DND-41 (cell line): ENCODE measurements at regions not wholly inside any gene's neighbourhood (a gene's known extent, or its start where the extent isn't known, plus 50 kb on each side); places are given as distances from the start of the nearest gene placed in this dataset.

Source experiments
- ATAC-seq: fragments of 200-7000 bp; cut with Tn5 transposase; 3 replicates; pipeline ENCODE4 v1.9.1; 2021; ENCODE audit warnings: low read depth; ENCODE audit not compliant: insufficient read depth
- DNase-seq: peaks from one replicate; pipeline ENCODE4 v3.0.0-alpha.2; 2020
- H2AFZ ChIP-seq: 2 replicates; pipeline ENCODE4 v1.6.0; 2012; ENCODE audit warnings: low read depth, low read length
- H3K27ac ChIP-seq: 2 replicates; pipeline ENCODE4 v1.5.1; 2012; ENCODE audit warnings: low read length, inconsistent platforms
- H3K27me3 ChIP-seq: fragments of 200-600 bp; sonication (generic); 2 replicates; pipeline ENCODE4 v1.6.0; 2012; ENCODE audit warnings: low read length, mild to moderate bottlenecking, inconsistent platforms; ENCODE audit not compliant: insufficient read depth, poor library complexity
- H3K36me3 ChIP-seq: 2 replicates; pipeline ENCODE4 v1.5.1; 2012; ENCODE audit warnings: low read length, inconsistent platforms; ENCODE audit not compliant: insufficient read depth
- H3K4me1 ChIP-seq: 2 replicates; pipeline ENCODE4 v1.5.1; 2012; ENCODE audit warnings: mild to moderate bottlenecking, low read length; ENCODE audit not compliant: insufficient read depth
- H3K4me2 ChIP-seq: 2 replicates; pipeline ENCODE4 v1.6.0; 2012; ENCODE audit warnings: mild to moderate bottlenecking, moderate library complexity, low read length, inconsistent platforms; ENCODE audit not compliant: insufficient read depth
- H3K4me3 ChIP-seq, 2 experiments: fragments of 200-600 bp in 1 of 2; shearing (Covaris generic) in 1 of 2; 2 replicates each; pipeline ENCODE4 v1.5.1; 2012 to 2016; ENCODE audit warnings: inconsistent platforms in 2 of 2, low read length in 2 of 2, mild to moderate bottlenecking in 2 of 2, low read depth in 1 of 2, moderate library complexity in 1 of 2
- H3K79me2 ChIP-seq: 2 replicates; pipeline ENCODE4 v1.6.0; 2012; ENCODE audit warnings: low read length, inconsistent platforms; ENCODE audit not compliant: insufficient read depth
- H3K9ac ChIP-seq: 2 replicates; pipeline ENCODE4 v1.6.0; 2012; ENCODE audit warnings: low read depth, mild to moderate bottlenecking, inconsistent platforms, low read length, moderate library complexity
- H3K9me3 ChIP-seq: 2 replicates; pipeline ENCODE4 v1.5.1; 2012; ENCODE audit warnings: low read length, moderate library complexity, mild to moderate bottlenecking, inconsistent platforms; ENCODE audit not compliant: insufficient read depth, severe bottlenecking
- H4K20me1 ChIP-seq: 2 replicates; pipeline ENCODE4 v1.6.0; 2012; ENCODE audit warnings: low read length; ENCODE audit not compliant: insufficient read depth
- CTCF ChIP-seq: IDR thresholded peaks from 2 replicates; pipeline ENCODE4 v1.5.1; 2012; ENCODE audit warnings: borderline replicate concordance, low read length, moderate library complexity, mild to moderate bottlenecking; ENCODE audit not compliant: poor library complexity, severe bottlenecking; ENCODE audit errors: extremely low read depth
- EZH2 ChIP-seq: IDR thresholded peaks from 3 replicates; pipeline ENCODE4 v1.6.1; 2012; ENCODE audit warnings: borderline replicate concordance, low read depth, mild to moderate bottlenecking, moderate library complexity, low read length, inconsistent platforms; ENCODE audit not compliant: severe bottlenecking

DNA sequence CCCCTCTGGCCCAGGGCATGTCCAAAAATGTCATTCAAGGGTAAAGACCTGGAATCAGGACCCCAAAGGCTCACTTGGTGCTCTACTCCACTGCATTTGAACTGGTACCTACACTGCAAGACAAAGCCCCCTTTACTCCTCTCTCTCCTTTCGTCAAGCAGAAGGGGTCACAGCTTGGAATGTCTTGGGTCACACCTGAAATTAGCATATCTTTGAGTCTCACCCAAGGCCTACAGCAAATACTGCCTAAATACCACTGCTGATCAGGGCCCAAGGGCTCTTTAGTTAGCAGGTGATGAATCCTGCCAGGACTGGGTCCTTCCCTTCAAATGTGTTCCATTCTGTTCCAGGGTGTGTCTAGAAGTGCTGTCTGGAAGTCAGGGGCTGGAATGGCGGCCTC, 320.6 kb downstream of the SV2B start:
- DNase-seq, result no peak
- no peaks in the 10 kb centered on the region for H3K27me3 ChIP-seq
- H3K4me3 ChIP-seq, result no peak overlapping the region
- no peak overlapping the region for H3K9ac ChIP-seq
- TF ChIP-seq EZH2 (no peak), CTCF (no peak)
- H3K9me3 ChIP-seq, result no peaks in the 10 kb centered on the region
- no peaks in the 10 kb centered on the region for H3K36me3 ChIP-seq
- no peaks in the 10 kb centered on the region for H4K20me1 ChIP-seq
- peaks cover 11% of the 10 kb centered on the region for H3K4me1 ChIP-seq
- no peak for ATAC-seq
- no peaks in the 10 kb centered on the region for H3K79me2 ChIP-seq
- no peak overlapping the region for H3K27ac ChIP-seq
- H2AFZ ChIP-seq, result no peak overlapping the region
- no peak overlapping the region for H3K4me2 ChIP-seq

DNA sequence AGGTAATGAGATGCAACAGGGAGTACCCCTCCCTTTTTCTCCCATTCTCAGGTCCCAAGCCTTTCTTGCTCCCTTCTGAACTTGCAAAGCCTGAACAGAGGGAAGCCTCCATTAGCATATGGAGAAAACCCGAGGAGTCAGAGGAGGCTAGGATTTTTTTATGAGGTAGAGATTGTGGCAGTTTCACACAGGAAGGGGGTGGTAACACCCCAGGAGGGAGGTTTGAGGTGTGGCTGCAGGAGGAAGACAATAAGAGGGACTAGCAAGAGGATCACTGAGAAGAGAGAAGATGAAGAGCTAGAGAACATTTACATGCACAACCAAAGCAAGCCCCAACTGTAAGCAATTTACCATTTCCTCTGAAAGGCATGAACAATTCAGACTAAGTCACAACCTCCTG, 322.7 kb downstream of the SV2B start:
- no peak overlapping the region for H3K9ac ChIP-seq

DNA sequence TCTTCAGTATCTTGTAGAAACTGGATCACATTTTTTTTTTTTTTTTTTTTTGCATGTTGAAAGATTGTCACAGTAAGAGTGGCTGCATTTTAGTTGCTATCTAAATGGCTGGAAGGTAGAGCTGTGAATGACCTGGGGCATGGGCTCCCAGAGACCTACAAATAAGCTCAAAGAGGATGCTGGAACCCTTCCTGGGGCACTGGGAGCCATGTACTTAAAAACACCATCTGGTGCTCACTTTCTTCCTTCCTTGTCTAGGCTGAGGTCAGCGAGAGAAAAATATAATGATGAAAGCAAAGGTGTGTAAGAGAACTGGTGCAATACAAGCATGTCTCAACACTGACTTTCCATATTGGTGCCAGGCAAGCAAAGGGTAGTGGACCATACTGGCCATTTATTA, 323.9 kb downstream of the SV2B start:
- no peak for DNase-seq
- no peak for ATAC-seq
- no peaks in the 10 kb centered on the region for H3K79me2 ChIP-seq
- H3K4me2 ChIP-seq, result no peak overlapping the region
- no peak overlapping the region for H3K9ac ChIP-seq
- TF ChIP-seq EZH2 (no peak), CTCF (no peak)
- H3K27me3 ChIP-seq, result no peaks in the 10 kb centered on the region
- no peaks in the 10 kb centered on the region for H3K36me3 ChIP-seq
- peaks cover 11% of the 10 kb centered on the region for H3K4me1 ChIP-seq
- no peak overlapping the region for H3K27ac ChIP-seq
- H3K4me3 ChIP-seq, result no peak overlapping the region
- H3K9me3 ChIP-seq, result no peaks in the 10 kb centered on the region
- no peak overlapping the region for H2AFZ ChIP-seq
- H4K20me1 ChIP-seq, result no peaks in the 10 kb centered on the region

More for the DNA sequence above, 322.7 kb downstream of the SV2B start:
- H3K36me3 ChIP-seq, result no peaks in the 10 kb centered on the region
- H3K9me3 ChIP-seq, result no peaks in the 10 kb centered on the region
- peaks cover 11% of the 10 kb centered on the region for H3K4me1 ChIP-seq
- H3K79me2 ChIP-seq, result no peaks in the 10 kb centered on the region
- H3K27ac ChIP-seq, result no peak overlapping the region; the same call in 1 of the 2 replicates
- H3K27me3 ChIP-seq, result no peaks in the 10 kb centered on the region
- ATAC-seq (peak; percentile 81), DNase-seq (peak; percentile 53)
- H4K20me1 ChIP-seq, result no peaks in the 10 kb centered on the region
- no peak overlapping the region for H3K4me3 ChIP-seq
- TF ChIP-seq EZH2, result no peak
- no peak overlapping the region for H3K4me2 ChIP-seq
- H2AFZ ChIP-seq, result no peak overlapping the region; the same call in 1 of the 2 replicates

DNA sequence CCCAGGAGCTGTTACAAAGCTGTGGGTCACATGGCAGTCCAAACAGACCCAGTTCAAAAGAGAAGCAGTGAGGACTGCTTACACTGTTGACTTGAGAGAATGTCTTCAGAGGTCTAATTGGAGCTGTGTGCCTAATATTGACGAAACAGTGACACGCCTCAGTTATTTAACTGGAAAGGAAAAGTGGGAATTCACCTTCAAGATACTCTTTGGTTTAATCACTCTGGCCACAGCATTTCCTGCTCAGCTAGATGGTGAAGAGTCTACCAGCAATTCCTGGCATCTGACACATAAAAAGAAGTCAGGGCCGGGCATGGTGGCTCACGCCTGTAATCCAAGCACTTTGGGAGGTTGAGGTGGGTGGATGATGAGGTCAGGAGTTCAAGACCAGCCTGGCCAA, 326.4 kb downstream of the SV2B start:
- Histone ChIP-seq H3K9me3 (no peaks in the 10 kb centered on the region), H3K27me3 (no peaks in the 10 kb centered on the region), H4K20me1 (no peaks in the 10 kb centered on the region), H3K9ac (no peak overlapping the region), H3K36me3 (no peaks in the 10 kb centered on the region), H2AFZ (no peak overlapping the region), H3K4me2 (no peak overlapping the region), H3K79me2 (no peaks in the 10 kb centered on the region), H3K4me3 (no peak overlapping the region), H3K4me1 (peaks cover 11% of the 10 kb centered on the region), H3K27ac (no peak overlapping the region)
- TF ChIP-seq EZH2 (no peak), CTCF (no peak)
- ATAC-seq, result no peak
- no peak for DNase-seq
